ENCODE measurements at regions not wholly inside any gene's neighbourhood (a gene's known extent, or its start where the extent isn't known, plus 50 kb on each side); places are given as distances from the start of the nearest gene placed in this dataset.

DNA sequence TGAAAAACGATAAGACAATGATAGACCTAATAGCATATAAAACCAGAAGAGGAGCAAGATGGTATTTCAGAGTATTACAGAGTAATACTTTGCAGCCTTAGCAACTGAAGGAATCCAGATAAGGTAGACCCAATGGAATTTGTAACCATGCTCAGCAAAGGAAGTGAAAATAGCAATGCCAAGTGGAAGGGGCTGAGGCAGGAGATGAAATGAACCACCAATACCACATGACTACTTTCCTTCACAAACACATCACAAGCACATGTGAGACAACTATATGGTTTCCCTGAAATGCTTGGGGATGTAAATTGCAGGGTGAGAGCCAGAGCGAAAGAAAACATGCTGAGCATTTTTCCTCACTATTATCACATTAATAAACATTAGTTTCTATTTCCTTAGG is 79.8 kb upstream of the MELK start:
- no peak overlapping the region for H3K14ac ChIP-seq (ENCODE audit: low read length)
- H3K9me3 ChIP-seq (ENCODE audit: insufficient read depth, low read depth, low read length): no peaks in the 10 kb centered on the region
- H3K4ac ChIP-seq (ENCODE audit: low read depth, low read length): no peak overlapping the region
- H3K4me2 ChIP-seq (ENCODE audit: low read length): no peak overlapping the region
- H3K23ac ChIP-seq (ENCODE audit: low read length): no peak overlapping the region
- H3K4me1 ChIP-seq (ENCODE audit: control insufficient read depth in 1 of 2, insufficient read depth in 2 of 2, low read length in 2 of 2): peaks cover 5% of the 10 kb centered on the region in 2 experiments
- no peak overlapping the region for H3K4me3 ChIP-seq (ENCODE audit: low read depth, low read length)
- no CpG with 5 or more reads among the region's 2 CpGs for WGBS (ENCODE audit: extremely low coverage, insufficient coverage, insufficient read length)
- DNase-seq: peak in 1 of 2 donors; percentile 55
- H2AK5ac ChIP-seq (ENCODE audit: low read length): no peak overlapping the region
- no peak overlapping the region for H2BK120ac ChIP-seq (ENCODE audit: insufficient read depth, low read length, poor library complexity)
- no peak overlapping the region for H4K12ac ChIP-seq (ENCODE audit: low read depth, low read length)
- H3K79me1 ChIP-seq (ENCODE audit: low read length): peaks cover 4% of the 10 kb centered on the region
- no peak overlapping the region for H4K91ac ChIP-seq (ENCODE audit: low read depth, low read length)
- H3K27ac ChIP-seq (ENCODE audit: low read depth, low read length): no peak overlapping the region
- no peak overlapping the region for H2BK5ac ChIP-seq (ENCODE audit: low read depth, low read length, poor library complexity)
- H3K18ac ChIP-seq (ENCODE audit: low read length): no peak overlapping the region
- H2AFZ ChIP-seq (ENCODE audit: insufficient read depth, low read length, poor library complexity): no peak overlapping the region
- no peaks in the 10 kb centered on the region for H3K27me3 ChIP-seq (ENCODE audit: insufficient read depth, low read length)
- H2BK12ac ChIP-seq (ENCODE audit: low read length): no peak overlapping the region
- H3K79me2 ChIP-seq (ENCODE audit: control insufficient read depth, insufficient read depth, low read length, poor library complexity): peaks cover 3% of the 10 kb centered on the region
- no peak overlapping the region for H4K8ac ChIP-seq (ENCODE audit: low read depth, low read length)
- no peaks in the 10 kb centered on the region for H3K36me3 ChIP-seq (ENCODE audit: control insufficient read depth in 1 of 2, insufficient read depth in 2 of 2, low read length in 2 of 2)
- no peak overlapping the region for H3K9ac ChIP-seq (ENCODE audit: low read length)

DNA sequence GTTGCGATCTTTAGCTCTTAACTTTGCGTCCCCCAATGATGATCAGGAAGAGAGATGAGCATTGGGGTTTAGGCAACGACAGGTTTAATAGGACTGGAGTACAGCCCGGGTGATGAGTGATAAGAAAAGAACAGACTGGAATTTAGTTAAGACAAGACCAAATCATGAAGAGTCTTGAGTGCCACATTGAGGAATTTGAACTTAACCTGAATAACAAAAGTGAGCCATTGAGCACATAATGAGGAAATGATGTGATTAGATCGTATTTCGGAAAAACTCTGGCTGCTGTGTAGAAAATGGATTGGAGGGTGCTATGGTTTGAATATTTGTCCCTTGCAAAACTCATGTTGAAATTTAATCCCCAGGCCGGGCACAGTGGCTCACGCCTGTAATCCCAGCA is 83.2 kb upstream of the MELK start:
- WGBS (ENCODE audit: extremely low coverage, insufficient coverage, insufficient read length): no CpG with 5 or more reads among the region's 8 CpGs
- H3K79me1 ChIP-seq (ENCODE audit: low read length): peaks cover 13% of the 10 kb centered on the region
- no peak overlapping the region for H3K9ac ChIP-seq (ENCODE audit: low read length)
- no peak for DNase-seq
- no peaks in the 10 kb centered on the region for H3K9me3 ChIP-seq (ENCODE audit: insufficient read depth, low read depth, low read length)
- no peak overlapping the region for H3K14ac ChIP-seq (ENCODE audit: low read length)
- H2BK120ac ChIP-seq (ENCODE audit: insufficient read depth, low read length, poor library complexity): no peak overlapping the region
- no peak overlapping the region for H3K4ac ChIP-seq (ENCODE audit: low read depth, low read length)
- no peak overlapping the region for H3K4me2 ChIP-seq (ENCODE audit: low read length)
- no peak overlapping the region for H4K8ac ChIP-seq (ENCODE audit: low read depth, low read length)
- H2BK5ac ChIP-seq (ENCODE audit: low read depth, low read length, poor library complexity): no peak overlapping the region
- no peak overlapping the region for H2AFZ ChIP-seq (ENCODE audit: insufficient read depth, low read length, poor library complexity)
- H3K4me3 ChIP-seq (ENCODE audit: low read depth, low read length): no peak overlapping the region
- no peak overlapping the region for H2BK12ac ChIP-seq (ENCODE audit: low read length)
- no peaks in the 10 kb centered on the region for H3K36me3 ChIP-seq (ENCODE audit: control insufficient read depth in 1 of 2, insufficient read depth in 2 of 2, low read length in 2 of 2)
- no peaks in the 10 kb centered on the region for H3K27me3 ChIP-seq (ENCODE audit: insufficient read depth, low read length)
- H3K23ac ChIP-seq (ENCODE audit: low read length): no peak overlapping the region
- no peak overlapping the region for H3K18ac ChIP-seq (ENCODE audit: low read length)
- no peak overlapping the region for H3K27ac ChIP-seq (ENCODE audit: low read depth, low read length)
- no peak overlapping the region for H4K91ac ChIP-seq (ENCODE audit: low read depth, low read length)
- peaks cover 19% of the 10 kb centered on the region for H3K79me2 ChIP-seq (ENCODE audit: control insufficient read depth, insufficient read depth, low read length, poor library complexity)
- H2AK5ac ChIP-seq (ENCODE audit: low read length): no peak overlapping the region
- peaks cover 8 to 11% of the 10 kb centered on the region in 2 experiments for H3K4me1 ChIP-seq (ENCODE audit: control insufficient read depth in 1 of 2, insufficient read depth in 2 of 2, low read length in 2 of 2)
- no peak overlapping the region for H4K12ac ChIP-seq (ENCODE audit: low read depth, low read length)

DNA sequence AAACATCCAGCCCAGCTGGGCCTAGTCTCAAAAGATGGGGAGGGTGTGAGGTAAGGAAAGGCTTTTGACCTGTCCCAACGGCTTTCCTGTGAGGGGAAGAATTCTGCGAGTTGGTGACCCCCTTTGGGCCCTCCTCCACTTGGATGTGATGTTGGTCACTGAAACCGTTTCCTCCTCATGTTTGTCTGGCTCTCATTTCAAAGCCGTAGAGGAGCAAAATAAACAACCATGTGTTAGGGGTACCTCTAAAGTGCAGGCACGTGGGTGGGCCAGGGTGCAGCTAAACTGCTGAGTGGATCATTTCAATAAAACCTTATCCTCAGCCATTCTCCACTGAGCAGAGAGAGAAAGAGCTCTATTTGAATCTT is 84.3 kb upstream of the MELK start:
- H3K18ac ChIP-seq (ENCODE audit: low read length): peak overlapping the region; percentile 94
- H2AFZ ChIP-seq (ENCODE audit: insufficient read depth, low read length, poor library complexity): peak overlapping the region; percentile 24
- H3K9me3 ChIP-seq (ENCODE audit: insufficient read depth, low read depth, low read length): no peaks in the 10 kb centered on the region
- peak overlapping the region; percentile 90 for H3K14ac ChIP-seq (ENCODE audit: low read length)
- no peak overlapping the region for H3K23ac ChIP-seq (ENCODE audit: low read length)
- peak overlapping the region; percentile 24 for H2AK5ac ChIP-seq (ENCODE audit: low read length)
- peak overlapping the region; percentile 2 for H2BK120ac ChIP-seq (ENCODE audit: insufficient read depth, low read length, poor library complexity)
- peaks cover 19% of the 10 kb centered on the region for H3K79me2 ChIP-seq (ENCODE audit: control insufficient read depth, insufficient read depth, low read length, poor library complexity)
- H2BK12ac ChIP-seq (ENCODE audit: low read length): peak overlapping the region; percentile 18
- H3K36me3 ChIP-seq (ENCODE audit: control insufficient read depth in 1 of 2, insufficient read depth in 2 of 2, low read length in 2 of 2): no peaks in the 10 kb centered on the region
- H4K12ac ChIP-seq (ENCODE audit: low read depth, low read length): peak overlapping the region; percentile 49
- peak overlapping the region; percentile 6 for H3K4ac ChIP-seq (ENCODE audit: low read depth, low read length)
- peaks cover 13% of the 10 kb centered on the region for H3K79me1 ChIP-seq (ENCODE audit: low read length)
- peak overlapping the region; percentile 74 for H3K4me3 ChIP-seq (ENCODE audit: low read depth, low read length)
- no peak for DNase-seq
- H2BK5ac ChIP-seq (ENCODE audit: low read depth, low read length, poor library complexity): peak overlapping the region; percentile 2
- peaks cover 8 to 11% of the 10 kb centered on the region in 2 experiments for H3K4me1 ChIP-seq (ENCODE audit: control insufficient read depth in 1 of 2, insufficient read depth in 2 of 2, low read length in 2 of 2)
- peak overlapping the region; percentile 67 for H3K9ac ChIP-seq (ENCODE audit: low read length)
- peak overlapping the region; percentile 66 for H3K4me2 ChIP-seq (ENCODE audit: low read length)
- no peaks in the 10 kb centered on the region for H3K27me3 ChIP-seq (ENCODE audit: insufficient read depth, low read length)
- peak overlapping the region; percentile 73 for H3K27ac ChIP-seq (ENCODE audit: low read depth, low read length)
- H4K8ac ChIP-seq (ENCODE audit: low read depth, low read length): peak overlapping the region; percentile 94
- H4K91ac ChIP-seq (ENCODE audit: low read depth, low read length): peak overlapping the region; percentile 89
- no CpG with 5 or more reads among the region's 5 CpGs for WGBS (ENCODE audit: extremely low coverage, insufficient coverage, insufficient read length)

DNA sequence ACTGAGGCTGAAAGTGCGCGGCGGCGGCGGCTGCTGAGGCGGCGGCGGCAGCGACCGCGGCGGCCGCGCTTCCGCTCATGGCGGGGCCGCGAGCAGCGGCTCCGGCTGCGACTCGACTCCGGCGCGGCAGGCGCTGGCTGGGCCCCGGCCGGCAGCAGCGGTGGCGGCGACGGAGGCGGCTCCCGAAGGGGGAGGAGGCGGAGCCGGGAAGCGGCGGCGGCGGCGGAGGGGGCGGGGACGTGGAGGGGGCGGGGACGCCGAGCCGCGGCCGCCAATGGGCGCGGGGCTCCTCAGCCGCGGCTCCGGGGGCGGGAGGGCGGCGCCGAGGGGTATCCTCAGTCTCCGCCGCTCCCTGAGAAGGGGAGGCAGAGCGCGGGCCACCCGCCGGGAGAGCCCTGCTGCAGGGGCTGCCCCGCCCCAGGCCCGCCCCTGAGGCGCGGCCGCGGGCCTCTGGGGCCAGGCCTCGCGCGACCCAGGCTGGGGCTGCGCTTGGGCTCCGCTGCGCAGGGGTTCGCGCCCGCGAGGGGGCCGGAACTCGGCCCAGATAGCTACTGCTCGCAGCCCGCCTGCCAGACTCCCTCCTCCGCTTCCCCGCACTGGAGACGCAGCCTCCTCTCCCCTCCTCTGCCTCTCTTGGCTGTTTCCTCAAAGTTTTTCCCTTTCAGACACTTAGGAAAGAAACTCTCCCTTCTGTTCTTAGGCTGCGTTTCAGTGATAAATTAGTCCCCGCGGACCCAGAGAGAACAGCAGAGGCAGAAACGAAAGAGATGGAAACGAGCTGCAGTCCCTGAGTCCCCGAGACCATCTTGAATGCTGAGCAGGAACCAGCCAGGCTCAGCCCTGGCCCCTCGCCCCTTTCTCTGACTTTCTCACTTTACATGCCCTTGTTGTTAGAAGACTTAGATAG is 85.0 kb upstream of the MELK start:
- no peaks in the 10 kb centered on the region for H3K9me3 ChIP-seq (ENCODE audit: insufficient read depth, low read depth, low read length)
- H3K79me1 ChIP-seq (ENCODE audit: low read length): peaks cover 13% of the 10 kb centered on the region
- H3K79me2 ChIP-seq (ENCODE audit: control insufficient read depth, insufficient read depth, low read length, poor library complexity): peaks cover 19% of the 10 kb centered on the region
- H3K4me1 ChIP-seq (ENCODE audit: control insufficient read depth in 1 of 2, insufficient read depth in 2 of 2, low read length in 2 of 2): peaks cover 8 to 11% of the 10 kb centered on the region in 2 experiments
- peak overlapping the region; percentile 69 for H3K9ac ChIP-seq (ENCODE audit: low read length)
- WGBS (ENCODE audit: extremely low coverage, insufficient coverage, insufficient read length): no CpG with 5 or more reads among the region's 94 CpGs
- H3K36me3 ChIP-seq (ENCODE audit: control insufficient read depth in 1 of 2, insufficient read depth in 2 of 2, low read length in 2 of 2): no peaks in the 10 kb centered on the region
- peak overlapping the region; percentile 98 for H3K4me2 ChIP-seq (ENCODE audit: low read length)
- H2BK120ac ChIP-seq (ENCODE audit: insufficient read depth, low read length, poor library complexity): peak overlapping the region; percentile 2
- H4K91ac ChIP-seq (ENCODE audit: low read depth, low read length): peak overlapping the region; percentile 89
- peak overlapping the region; percentile 90 for H3K14ac ChIP-seq (ENCODE audit: low read length)
- H4K8ac ChIP-seq (ENCODE audit: low read depth, low read length): peak overlapping the region; percentile 94
- peak overlapping the region; percentile 75 for H3K27ac ChIP-seq (ENCODE audit: low read depth, low read length)
- H3K27me3 ChIP-seq (ENCODE audit: insufficient read depth, low read length): no peaks in the 10 kb centered on the region
- H2AK5ac ChIP-seq (ENCODE audit: low read length): no peak overlapping the region
- H3K4ac ChIP-seq (ENCODE audit: low read depth, low read length): peak overlapping the region; percentile 52
- peak overlapping the region; percentile 49 for H4K12ac ChIP-seq (ENCODE audit: low read depth, low read length)
- H3K23ac ChIP-seq (ENCODE audit: low read length): no peak overlapping the region
- H2BK5ac ChIP-seq (ENCODE audit: low read depth, low read length, poor library complexity): peak overlapping the region; percentile 2
- peak; percentile 86 to 93 for DNase-seq
- peak overlapping the region; percentile 24 for H2AFZ ChIP-seq (ENCODE audit: insufficient read depth, low read length, poor library complexity)
- peak overlapping the region; percentile 81 for H3K4me3 ChIP-seq (ENCODE audit: low read depth, low read length)
- H3K18ac ChIP-seq (ENCODE audit: low read length): peak overlapping the region; percentile 94
- peak overlapping the region; percentile 18 for H2BK12ac ChIP-seq (ENCODE audit: low read length)

Measured in trophoblast cell (in vitro differentiated cells and primary cell).